NCI-H1436 (cell line): ENCODE measurements at regions not wholly inside any gene's neighbourhood (a gene's known extent, or its start where the extent isn't known, plus 50 kb on each side); places are given as distances from the start of the nearest gene placed in this dataset.
A peak's percentile ranks its signal among the peaks of the same experiment; 100 is the strongest.

Experiments
- DNase-seq: peaks from one replicate; lab custom pipeline; 2025; lab: John Stamatoyannopoulos, UW

DNA sequence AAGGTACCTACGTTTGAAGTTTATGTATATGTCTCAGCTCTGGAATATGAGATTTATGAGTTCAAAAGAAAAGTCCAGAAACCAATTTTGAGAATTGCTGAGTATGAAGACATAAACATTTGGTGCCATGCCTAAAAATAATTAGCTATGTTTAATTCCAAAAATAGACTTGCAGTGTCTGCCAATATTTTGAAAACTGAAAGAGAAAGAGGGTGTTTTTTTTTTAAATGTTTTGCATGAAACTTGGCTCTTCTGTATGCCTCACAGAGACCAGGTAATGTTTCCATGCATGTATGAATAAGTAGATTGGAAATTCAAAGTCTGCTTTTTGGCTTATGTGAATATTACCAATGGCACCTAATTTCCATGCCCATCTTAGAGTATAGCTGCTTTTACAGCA, 634.4 kb upstream of the C9orf72 start:
- DNase-seq: no peak

DNA sequence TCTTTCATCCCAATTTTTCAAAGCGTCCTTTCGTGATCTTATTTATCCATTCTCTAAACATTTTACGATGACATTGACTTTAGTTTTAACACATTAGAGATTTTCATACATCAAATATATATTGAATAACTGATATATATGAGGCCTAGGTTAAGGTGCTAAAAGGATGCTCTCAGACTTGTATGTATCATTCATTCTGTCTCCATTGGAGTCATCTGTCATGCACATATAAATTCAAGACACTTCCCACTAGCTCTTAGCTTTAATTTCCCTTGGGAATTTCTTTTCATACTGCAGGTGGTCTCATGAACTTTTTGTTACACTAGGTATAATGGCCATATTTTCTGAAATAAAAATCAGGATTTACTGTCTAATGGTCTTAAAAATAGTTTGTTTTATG, 635.8 kb upstream of the C9orf72 start:
- DNase-seq: no peak

DNA sequence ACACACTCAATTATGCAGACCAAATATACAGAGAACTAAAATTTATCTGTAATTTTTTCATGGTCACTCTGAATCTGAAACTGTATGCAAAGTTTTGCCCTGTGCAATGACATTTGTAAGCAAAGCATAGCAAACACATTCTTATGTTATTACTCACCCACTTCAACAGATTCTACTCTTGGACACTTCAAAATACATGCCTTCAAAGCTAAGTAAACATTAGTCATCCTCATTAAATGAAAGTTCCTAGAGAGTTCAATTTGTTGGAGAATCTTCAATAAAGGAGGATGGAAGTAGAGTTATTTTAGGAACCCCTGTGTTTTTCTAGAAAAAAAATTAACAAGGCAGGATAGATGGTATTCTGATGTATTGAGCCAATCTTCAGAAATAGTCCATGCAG, 639.7 kb upstream of the C9orf72 start:
- DNase-seq: no peak

DNA sequence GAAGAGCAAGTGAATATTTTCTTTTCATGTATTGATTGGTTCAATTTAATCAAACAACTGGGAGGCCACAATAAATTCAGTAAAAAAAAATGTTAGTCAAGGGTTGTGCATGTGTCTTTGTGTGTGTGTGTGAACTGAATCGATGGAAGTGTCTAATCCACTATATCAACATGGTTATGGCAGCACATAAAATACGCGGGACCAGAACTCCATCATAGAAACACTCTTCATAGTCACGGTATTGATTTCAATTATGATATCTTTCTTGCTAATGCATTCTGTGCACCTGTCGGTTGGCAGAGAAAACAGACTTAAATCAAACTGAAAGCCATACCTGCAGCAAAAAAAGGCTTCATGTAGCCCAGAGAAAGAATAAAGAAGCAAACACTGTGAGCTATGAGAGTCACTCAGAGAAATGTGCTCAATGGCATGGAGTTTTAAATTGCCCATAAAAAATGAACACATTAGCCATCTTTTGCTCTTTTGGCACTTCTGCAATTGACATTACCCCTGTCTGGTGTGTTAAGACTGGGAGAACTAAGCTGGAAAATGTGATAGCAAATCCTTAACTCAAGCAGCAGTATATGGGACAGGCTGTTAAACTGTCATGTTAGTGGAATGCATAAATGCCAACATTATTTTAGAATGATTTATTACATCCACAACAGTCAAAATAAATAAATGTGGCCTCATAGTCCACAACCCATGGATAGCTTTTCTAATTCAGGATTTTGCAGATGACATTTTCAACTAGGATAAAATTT, 642.4 kb upstream of the C9orf72 start:
- peak; percentile 26 for DNase-seq

DNA sequence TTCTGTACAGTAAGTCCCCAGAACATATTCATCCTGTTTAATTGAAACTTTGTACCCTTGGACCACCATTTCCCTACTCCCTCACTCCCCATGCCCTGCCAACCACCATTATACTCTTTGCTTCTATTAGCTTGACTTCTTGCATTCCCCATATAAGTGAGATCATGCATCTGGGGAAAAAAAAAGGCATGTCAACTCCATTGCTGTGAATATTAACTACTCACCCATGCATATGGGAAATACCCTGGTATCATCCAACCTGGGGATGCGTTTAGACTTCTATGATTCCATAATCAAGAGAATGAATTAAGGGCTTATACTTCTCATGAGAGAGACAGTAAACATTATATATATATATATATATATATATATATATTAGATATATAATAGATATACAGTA, 659.4 kb upstream of the C9orf72 start:
- DNase-seq: no peak

DNA sequence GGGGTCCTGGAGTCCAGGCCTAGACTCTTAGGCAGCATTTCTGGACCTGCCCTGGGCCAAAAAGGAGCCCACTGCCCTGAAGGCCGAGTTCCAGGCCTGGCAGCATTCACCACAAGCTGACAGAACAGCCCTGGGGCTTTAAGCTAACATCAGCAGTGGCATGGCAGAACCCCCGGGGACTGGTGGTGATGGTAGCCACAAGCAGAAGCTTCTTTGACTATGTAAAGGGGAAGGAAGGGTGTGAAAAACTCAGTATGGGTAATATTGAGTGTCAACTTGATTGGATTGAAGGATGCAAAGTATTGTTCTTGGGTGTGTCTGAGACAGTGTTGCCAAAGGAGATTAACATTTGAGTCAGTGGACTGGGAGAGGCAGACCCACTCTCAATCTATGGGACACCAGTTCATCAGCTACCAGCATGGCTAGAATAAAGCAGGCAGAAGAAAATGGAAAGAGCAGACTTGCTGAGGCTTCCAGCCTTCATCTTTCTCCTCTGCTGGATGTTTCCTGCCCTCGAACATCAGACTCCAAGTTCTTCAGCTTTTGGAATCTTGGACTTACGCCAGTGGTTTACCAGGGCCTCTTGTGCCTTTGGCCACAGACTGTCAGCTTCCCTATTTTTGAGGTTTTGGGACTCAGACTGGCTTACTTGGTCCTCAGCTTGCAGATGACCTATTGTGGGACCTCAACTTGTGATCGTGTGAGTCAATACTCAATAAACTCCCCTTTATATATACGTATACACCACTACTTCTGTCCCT, 661.0 kb upstream of the C9orf72 start:
- no peak for DNase-seq

DNA sequence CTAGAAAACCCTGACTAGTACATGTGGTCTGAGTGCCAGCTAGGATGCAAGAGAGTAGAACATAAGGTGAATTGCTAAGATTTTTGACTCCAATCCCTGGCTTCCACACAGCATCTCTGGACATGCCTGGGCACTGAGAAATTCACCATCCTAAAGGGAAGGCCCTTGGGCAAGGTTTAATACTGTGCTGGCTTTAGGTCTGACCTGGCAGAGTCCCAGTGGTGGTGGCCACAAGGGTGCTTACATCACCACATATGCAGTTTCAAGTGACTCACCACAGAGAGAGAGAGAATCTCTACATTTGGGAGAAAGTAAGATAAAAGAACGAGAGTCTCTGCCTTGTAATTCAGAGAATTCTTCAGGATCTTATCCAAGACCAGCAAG, 661.6 kb upstream of the C9orf72 start:
- no peak for DNase-seq

DNA sequence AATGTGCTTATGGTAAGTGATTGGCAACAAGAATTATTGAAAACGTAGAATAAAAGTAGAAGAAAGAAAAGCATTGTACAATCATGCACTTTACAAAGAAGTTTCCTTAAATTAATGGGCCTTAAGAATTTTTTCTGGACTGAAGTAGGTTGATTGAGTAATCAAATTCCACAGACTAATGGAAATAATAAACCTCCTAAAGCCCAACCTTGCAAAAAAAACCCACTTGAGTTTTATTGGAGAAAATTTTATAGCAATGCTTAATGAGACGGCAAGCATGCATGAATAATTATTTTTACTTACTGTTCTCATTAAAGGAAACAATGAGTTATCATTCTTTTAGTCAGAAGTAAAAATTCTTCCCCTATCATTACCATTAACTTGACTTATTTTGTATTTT, 676.1 kb upstream of the C9orf72 start:
- no peak for DNase-seq

DNA sequence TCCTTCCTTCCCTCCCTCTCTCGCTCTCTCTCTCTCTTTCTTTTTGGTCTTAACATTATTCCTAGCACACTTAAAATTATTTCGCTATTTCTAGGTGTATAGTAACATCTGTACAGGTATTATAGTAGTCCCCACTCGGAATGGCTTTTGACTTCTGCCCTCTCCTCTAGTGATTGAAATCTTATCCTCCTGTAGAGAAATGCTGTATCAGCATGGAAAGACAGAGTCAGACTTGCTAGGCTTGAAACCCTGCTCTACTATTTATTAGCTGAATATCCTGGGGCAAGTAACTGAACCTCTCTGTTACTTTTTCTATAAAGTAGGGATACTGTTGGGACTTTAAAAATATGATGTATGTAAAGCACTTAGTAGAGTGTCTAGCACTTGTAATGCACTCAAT, 681.9 kb upstream of the C9orf72 start:
- no peak for DNase-seq

DNA sequence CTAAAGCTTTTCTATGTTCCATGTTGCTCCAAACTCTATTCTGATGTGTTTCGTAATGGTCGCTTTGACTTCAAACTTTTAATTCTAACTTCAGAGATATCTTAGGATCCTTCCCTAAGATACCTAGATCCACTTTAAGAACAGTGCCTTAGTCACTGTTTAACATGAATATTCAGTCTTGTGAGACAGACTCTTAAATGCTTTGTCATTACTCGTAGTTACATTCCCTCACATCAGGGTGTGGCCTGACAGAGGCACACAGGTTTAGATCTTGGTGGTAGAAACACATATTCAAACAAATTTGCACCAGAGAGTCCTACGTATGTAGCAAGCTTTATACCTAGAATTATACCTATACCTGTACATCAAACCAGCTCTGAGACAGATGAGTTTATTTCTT, 687.0 kb upstream of the C9orf72 start:
- no peak for DNase-seq

DNA sequence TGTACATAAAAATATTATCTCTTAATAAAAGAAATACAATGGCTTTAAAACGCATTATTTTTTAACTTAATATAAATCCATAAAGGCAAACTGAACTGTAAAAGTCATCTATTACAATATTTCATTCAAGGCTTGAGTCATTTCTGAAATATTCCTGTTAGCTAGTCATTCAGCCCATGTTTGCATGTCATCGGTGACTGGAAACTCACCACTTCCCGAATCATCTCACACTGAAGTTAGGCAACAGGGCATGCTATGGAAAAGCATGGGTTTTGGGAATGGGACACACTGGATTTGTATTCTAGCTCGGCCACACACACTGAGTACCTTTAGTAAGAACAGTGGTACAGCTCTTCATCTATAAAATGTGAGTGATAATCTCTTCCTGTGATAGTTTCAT, 691.1 kb upstream of the C9orf72 start:
- DNase-seq: no peak

DNA sequence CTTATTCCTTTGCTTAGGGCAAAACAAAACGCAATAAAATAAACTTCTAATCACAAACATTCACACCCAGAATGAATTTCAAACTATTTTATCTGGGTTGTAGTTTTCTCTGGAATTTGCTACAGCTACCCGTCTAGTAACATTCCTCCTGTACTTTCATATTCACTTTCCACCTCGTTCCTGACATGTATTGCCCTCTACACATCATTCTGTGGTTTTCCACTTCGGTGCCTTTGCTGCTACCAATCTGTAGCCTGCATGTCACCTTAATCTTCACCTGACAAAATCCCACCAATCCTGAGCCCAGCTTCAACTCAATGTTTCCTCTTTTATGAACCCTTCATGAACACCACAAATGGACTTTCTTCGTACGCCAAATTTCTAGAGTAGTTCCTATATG, 694.1 kb upstream of the C9orf72 start:
- no peak for DNase-seq

DNA sequence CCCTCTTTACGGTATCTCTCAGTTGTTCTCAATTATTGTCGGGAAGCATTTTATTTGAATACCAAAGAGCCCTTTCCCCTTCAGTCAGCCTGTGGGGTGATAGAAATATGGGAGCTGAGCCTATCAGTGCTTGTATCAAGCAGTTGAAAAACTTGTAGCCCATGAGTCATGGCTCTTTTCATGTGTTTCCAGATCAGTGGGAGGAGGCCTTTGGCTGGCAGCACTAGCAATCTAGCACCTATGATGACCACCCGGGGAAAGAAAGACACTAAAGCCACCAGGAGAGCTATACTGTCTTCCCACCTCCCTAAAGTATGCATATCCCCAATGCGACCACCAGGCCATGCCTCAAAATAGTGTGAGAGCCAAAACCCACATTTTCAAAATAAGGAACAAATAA, 696.9 kb upstream of the C9orf72 start:
- DNase-seq: no peak

DNA sequence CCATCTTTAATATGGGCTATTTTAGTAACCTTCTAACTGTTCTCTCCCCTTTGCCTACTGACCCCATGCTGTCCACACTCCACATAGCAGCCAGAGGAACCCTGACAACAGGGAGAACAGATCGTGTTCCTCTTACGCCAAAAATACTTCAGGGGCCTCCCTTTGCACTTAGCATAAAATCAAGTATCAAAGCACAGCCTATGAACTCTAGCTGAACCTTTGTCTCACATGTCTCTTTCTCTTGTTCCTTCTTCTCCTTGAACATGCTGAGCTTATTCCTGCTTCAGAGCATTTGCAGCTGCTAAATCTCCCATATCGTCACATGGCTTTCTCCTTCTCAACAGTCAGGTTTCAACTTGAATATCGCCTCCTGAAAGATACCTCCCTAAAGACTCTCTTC, 698.8 kb upstream of the C9orf72 start:
- DNase-seq: no peak

DNA sequence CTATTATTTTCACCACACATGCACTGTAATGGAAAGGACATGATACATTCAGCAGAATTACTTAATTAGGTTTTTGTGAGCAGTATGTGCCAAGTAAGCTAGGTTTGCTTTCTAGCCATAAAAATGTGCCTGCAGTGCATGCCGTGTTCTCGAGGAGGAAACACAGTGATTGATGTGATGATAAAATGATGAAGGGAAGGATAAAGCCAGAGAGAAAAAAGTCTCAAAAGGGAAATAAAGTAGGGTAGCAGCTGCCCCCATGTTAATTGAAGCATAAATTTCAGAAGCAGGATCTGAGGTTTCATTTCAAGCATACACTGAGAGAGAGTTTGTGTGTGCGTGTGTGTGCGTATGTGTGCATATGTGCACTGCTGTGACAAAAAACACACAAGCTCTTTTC, 714.2 kb upstream of the C9orf72 start:
- DNase-seq: no peak

DNA sequence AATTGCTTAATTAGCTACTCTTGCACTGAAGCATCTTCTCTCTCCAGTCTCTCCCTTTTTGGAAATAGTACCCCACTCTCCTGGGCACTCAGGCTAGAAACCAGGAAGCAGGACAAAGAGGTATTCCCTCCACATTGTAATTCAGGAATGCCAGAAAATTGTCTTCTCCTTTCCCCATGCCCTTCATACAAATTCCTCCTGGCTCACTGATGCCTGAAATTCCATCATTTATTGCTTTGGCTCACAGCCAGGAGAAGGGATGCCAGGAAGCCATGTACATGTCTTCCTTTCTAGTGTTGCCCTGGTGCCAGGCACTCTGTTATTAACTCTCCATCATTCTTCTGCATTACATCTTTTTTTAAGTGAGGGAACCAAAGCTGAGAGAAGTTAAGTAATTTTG, 716.5 kb upstream of the C9orf72 start:
- DNase-seq: no peak

DNA sequence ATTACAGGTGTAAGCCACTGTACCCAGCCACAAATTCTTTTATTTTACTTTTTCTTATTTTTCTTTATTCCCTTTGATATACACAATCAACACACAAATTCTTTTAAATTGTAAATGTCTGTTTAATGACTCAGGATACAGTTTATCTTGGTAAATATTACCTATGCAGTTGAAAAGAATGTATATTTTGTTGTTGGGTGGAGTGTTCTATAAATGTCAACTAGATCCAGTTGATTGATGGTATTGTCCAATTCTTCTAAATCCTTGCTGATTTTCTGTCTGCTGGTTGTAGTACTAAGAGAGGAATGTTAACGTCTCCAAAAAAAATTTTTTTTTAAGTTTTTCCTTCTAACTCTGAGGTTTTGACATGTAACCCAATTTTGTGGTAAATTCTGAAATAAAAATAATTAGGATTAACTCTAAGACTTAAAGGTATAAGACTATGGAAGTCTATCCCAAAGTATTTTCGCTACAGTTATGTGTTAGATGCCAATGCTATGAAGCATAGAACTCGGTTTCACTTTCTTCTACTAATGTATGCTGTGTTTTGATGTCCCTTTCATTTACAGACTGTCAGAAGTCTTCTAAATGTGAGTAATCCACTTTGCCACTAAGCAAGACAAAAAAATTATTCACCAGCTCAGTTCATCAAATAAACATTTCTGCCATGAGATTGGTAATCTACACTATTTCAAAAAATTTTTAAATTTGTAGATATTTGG, 720.2 kb upstream of the C9orf72 start:
- no peak for DNase-seq

DNA sequence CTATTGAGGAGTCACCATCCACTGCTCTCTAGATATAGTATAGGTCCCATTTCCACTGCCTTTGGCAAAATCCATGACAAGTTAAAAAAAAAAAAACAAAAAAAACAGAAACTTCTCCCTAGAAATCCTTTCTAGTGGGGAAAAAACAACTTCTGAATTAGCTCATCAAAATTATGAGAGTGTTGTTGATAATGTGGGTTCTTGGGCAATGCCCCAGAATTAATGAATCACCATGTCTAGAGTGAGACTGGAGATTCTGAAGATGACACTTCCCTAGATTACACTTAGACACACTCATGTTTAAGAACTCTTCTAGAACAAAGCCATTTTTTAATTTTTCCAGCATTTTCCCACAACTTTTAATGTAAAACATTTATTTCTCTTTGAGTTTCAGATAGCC, 728.0 kb upstream of the C9orf72 start:
- DNase-seq: no peak

DNA sequence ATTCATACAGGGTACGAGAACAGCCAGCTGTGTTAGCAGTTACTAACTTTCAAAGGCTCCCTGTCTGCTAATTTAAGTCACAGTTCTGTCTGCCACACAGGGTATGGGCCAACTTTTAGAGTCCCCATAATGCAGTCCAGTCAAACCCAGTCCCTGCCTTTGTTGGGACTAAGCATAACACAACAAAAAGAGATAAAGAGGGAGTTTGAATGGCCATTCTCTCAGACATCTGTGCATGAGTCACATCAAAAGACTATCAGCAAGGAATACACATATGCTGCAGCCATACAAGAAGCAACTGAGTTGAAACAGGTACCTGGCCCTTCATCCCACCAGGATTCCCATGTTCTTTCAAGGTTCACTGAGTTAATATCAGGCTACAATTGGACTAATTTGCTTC, 744.5 kb upstream of the C9orf72 start:
- no peak for DNase-seq

DNA sequence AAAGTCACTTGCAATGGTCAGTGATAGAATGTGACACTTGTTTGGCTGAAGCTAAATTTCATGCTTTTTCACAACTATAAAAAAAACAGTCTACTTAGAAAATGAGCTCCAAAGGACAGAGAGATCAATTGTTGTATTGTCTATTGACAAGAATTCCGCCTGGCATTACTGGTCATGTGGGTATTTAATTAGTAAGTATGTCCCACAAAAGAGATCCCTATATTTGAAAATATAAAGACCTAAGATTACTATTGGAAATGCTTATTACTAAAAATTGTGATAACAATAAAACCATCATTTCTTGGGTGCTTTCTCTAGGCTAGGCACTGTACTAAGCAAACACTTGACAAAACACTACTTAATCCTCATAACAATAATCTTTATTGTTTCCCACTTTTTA, 745.2 kb upstream of the C9orf72 start:
- DNase-seq: no peak

DNA sequence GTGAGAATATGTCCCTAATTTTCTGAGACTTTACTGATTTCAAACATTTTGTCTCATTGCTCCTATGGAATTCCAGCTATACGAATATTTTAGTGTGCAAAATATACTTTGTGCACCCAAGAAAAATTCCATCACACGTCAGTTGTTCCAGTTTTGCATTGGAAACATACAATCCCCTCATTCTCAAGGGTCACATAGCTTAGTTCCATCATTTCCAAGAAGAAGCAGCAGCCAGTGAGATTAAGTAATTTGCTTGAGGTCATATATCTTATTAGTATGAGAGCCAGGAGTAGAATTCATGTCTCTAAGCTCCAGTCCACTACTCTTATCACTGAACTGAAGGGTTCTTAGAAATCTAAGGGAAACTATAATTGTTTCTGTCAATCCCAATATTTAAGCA, 746.7 kb upstream of the C9orf72 start:
- DNase-seq: no peak

DNA sequence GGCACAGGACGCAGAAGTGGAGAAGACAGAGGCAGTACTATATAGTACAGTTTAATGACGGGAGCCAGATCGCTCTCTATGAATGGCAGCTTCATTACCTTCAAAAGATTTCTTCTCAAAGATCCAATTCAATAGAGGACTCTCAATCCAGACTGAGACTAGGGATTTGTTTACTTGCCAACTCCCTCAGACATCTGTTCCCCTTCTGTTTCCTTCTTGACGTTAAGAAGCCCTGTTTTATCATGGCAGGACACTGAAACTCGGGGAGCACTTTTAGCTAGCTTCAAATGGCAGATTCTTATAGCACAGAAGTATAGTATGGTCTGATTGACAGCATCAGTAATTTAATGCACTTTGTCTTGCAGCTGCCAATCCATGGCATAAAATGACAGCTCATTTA, 747.3 kb upstream of the C9orf72 start:
- no peak for DNase-seq

DNA sequence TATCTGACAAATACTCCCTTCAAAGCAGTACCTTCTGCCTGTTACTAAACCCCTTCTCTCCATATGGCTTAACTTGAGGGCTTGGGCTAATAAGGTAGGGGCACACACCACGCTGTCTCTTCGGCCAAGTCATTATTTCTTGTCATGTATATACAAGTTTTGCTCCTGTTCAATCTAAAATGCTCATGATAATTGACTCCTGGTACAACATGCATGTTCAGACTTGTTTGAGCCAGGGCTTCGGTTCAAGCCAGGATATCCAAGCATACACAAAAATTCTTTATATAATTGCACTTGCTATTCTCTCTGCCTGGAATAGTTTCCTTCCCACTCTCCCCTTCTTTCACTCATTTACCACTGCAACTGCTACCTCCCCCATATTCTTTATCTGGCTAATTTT, 756.0 kb upstream of the C9orf72 start:
- DNase-seq: no peak
